HepG2 (cell line): ENCODE measurements at regions not wholly inside any gene's neighbourhood (a gene's known extent, or its start where the extent isn't known, plus 50 kb on each side); places are given as distances from the start of the nearest gene placed in this dataset.

ENCODE experiments used
- ATAC-seq: fragments of 200-7000 bp; cut with Tn5 transposase; 3 replicates; pipeline ENCODE4 v1.9.1; 2020; ENCODE audit warnings: mild to moderate bottlenecking, moderate library complexity
- BruUV-seq: library from RNA; stranded (reverse); fragments of 400-500 nt; replicated peaks from 2 replicates; lab custom pipeline; 2021; lab: Mats Ljungman, UMichigan
- CTCF ChIA-PET: fragments of 300-600 bp; formaldehyde crosslinking; extraction: SDS; loops from one replicate; lab custom pipeline; 2021; ENCODE audit warnings: low total read pairs, inconsistent platforms, low intra/inter-chr PET ratio; lab: Yijun Ruan, JAX
- POLR2A ChIA-PET: fragments of 350-600 bp; sonication (Branson Sonifier 250); formaldehyde crosslinking; loops from one replicate; lab custom pipeline; 2020; ENCODE audit warnings: antibody characterized with exemption, inconsistent platforms; lab: Yijun Ruan, JAX
- DNase-seq: peaks from one replicate; pipeline ENCODE4 v3.0.0-alpha.2; 2015; ENCODE audit warnings: low spot score
- FAIRE-seq: peaks from 3 replicates; lab custom pipeline; 2011; peaks lifted over from hg19 to GRCh38; lab: Jason Lieb, UNC
- H2AFZ ChIP-seq: one replicate; pipeline ENCODE4 v1.6.1; 2011; ENCODE audit warnings: low read length, inconsistent platforms
- H3K27ac ChIP-seq: fragments of 300-600 bp; 3 replicates; pipeline ENCODE4 v1.8.0; 2011; ENCODE audit warnings: mixed run types, mild to moderate bottlenecking, mixed read lengths, low read length, inconsistent platforms; ENCODE audit not compliant: insufficient read depth; ENCODE audit errors: extremely low read length
- H3K27me3 ChIP-seq, 2 experiments: fragments of 200-600 bp in 1 of 2; 2 replicates in 1 of 2; 3 replicates in 1 of 2; pipeline versions ENCODE4 v1.6.0 to v1.8.0; 2011; ENCODE audit warnings: low read length in 2 of 2, mild to moderate bottlenecking in 2 of 2, moderate library complexity in 2 of 2, inconsistent platforms in 1 of 2; ENCODE audit not compliant: insufficient read depth in 2 of 2, control insufficient read depth in 1 of 2
- H3K36me3 ChIP-seq, 2 experiments: fragments of 200-600 bp in 1 of 2; replicated peaks in 1 of 2; 2 replicates in 1 of 2; 3 replicates in 1 of 2; pipeline versions ENCODE4 v1.5.1 to v1.8.0; 2011; ENCODE audit warnings: low read length in 2 of 2, inconsistent platforms in 1 of 2; ENCODE audit not compliant: insufficient read depth in 2 of 2, control insufficient read depth in 1 of 2
- H3K4me1 ChIP-seq: 2 replicates; pipeline ENCODE4 v1.5.1; 2012; ENCODE audit warnings: low read length, inconsistent platforms; ENCODE audit not compliant: insufficient read depth
- H3K4me2 ChIP-seq: 2 replicates; pipeline ENCODE4 v1.6.0; 2011; ENCODE audit warnings: low read depth, low read length, inconsistent platforms
- H3K4me3 ChIP-seq, 3 experiments: fragments of 200-600 bp in 1 of 3; sonication (generic), shearing (Covaris generic) in 1 of 3; replicated peaks in 1 of 3; 2 replicates each; pipeline ENCODE4 v1.5.1; 2011 to 2016; ENCODE audit warnings: low read length in 3 of 3, inconsistent platforms in 2 of 3, low read depth in 2 of 3, mild to moderate bottlenecking in 2 of 3, control low read depth in 1 of 3, mixed read lengths in 1 of 3; ENCODE audit not compliant: insufficient read depth in 1 of 3
- H3K79me2 ChIP-seq: one replicate; pipeline ENCODE4 v1.6.1; 2011; ENCODE audit warnings: low read length, inconsistent platforms; ENCODE audit not compliant: insufficient read depth
- H3K9ac ChIP-seq: 2 replicates; pipeline ENCODE4 v1.6.0; 2011; ENCODE audit warnings: mild to moderate bottlenecking, low read depth, low read length, inconsistent platforms; ENCODE audit not compliant: insufficient read depth
- H3K9me3 ChIP-seq: 2 replicates; pipeline ENCODE4 v1.5.1; 2012; ENCODE audit warnings: mild to moderate bottlenecking, low read length
- H4K20me1 ChIP-seq: 2 replicates; pipeline ENCODE4 v1.6.0; 2011; ENCODE audit warnings: inconsistent platforms, mild to moderate bottlenecking, low read length, moderate library complexity; ENCODE audit not compliant: insufficient read depth
- ARNT ChIP-seq: fragments of 450-650 bp; IDR thresholded peaks from 2 replicates; pipeline ENCODE4 v1.6.1; 2017
- ASH2L ChIP-seq: fragments of 300-600, 200-600 bp; sonication (generic); IDR thresholded peaks from 2 replicates; pipeline ENCODE4 v1.7.0; 2017; ENCODE audit warnings: low read depth, mild to moderate bottlenecking, moderate library complexity, mixed read lengths, low read length; ENCODE audit not compliant: insufficient read length
- FUBP1 ChIP-seq: sonication (generic); formaldehyde crosslinking; IDR thresholded peaks from 2 replicates; pipeline ENCODE4 v1.5.1; 2020; ENCODE audit warnings: missing genetic modification reagents, mild to moderate bottlenecking, borderline replicate concordance
- GABPA ChIP-seq, 2 experiments: IDR thresholded peaks; 2 replicates each; pipeline ENCODE4 v1.6.1; 2011 to 2016; ENCODE audit warnings: low read depth in 2 of 2, low read length in 1 of 2, missing biosample characterization in 1 of 2, missing genetic modification characterization in 1 of 2
- HIC2 ChIP-seq: sonication (generic); formaldehyde crosslinking; IDR thresholded peaks from 2 replicates; pipeline ENCODE4 v1.9.0; 2022; ENCODE audit warnings: low read depth, missing genetic modification reagents
- HOXA7 ChIP-seq: sonication (generic); formaldehyde crosslinking; IDR thresholded peaks from 2 replicates; pipeline ENCODE4 v1.8.1; 2022; ENCODE audit warnings: mild to moderate bottlenecking, missing genetic modification reagents, moderate library complexity
- NR2C2 ChIP-seq: sonication (generic); formaldehyde crosslinking; IDR thresholded peaks from 2 replicates; pipeline ENCODE4 v1.4.0; 2020; ENCODE audit warnings: missing genetic modification reagents, mild to moderate bottlenecking, moderate library complexity, borderline replicate concordance
- NR2F2 ChIP-seq: IDR thresholded peaks from 2 replicates; pipeline ENCODE4 v1.6.1; 2012; ENCODE audit warnings: low read depth, inconsistent platforms, borderline replicate concordance
- SALL1 ChIP-seq: sonication (generic); formaldehyde crosslinking; IDR thresholded peaks from 2 replicates; pipeline ENCODE4 v1.8.0; 2022; ENCODE audit warnings: mild to moderate bottlenecking, missing genetic modification reagents
- SYNCRIP ChIP-seq: fragments of 200-400 bp; formaldehyde crosslinking; IDR thresholded peaks from 2 replicates; pipeline ENCODE4 v1.6.1; 2018; ENCODE audit warnings: mild to moderate bottlenecking, low read depth, low read length; ENCODE audit not compliant: insufficient read depth
- ZFP90 ChIP-seq: sonication (generic); formaldehyde crosslinking; IDR thresholded peaks from 2 replicates; pipeline ENCODE4 v1.8.0; 2022; ENCODE audit warnings: missing genetic modification reagents, mild to moderate bottlenecking, inconsistent platforms, borderline replicate concordance
- ZNF709 ChIP-seq: sonication (generic); formaldehyde crosslinking; IDR thresholded peaks from 2 replicates; pipeline ENCODE4 v1.5.0; 2020; ENCODE audit warnings: mild to moderate bottlenecking, missing genetic modification reagents
- ZNF792 ChIP-seq: IDR thresholded peaks from 2 replicates; pipeline ENCODE4 v1.6.1; 2016
- ZSCAN12 ChIP-seq: sonication (generic); formaldehyde crosslinking; IDR thresholded peaks from 2 replicates; pipeline ENCODE4 v1.9.0; 2021; ENCODE audit warnings: mild to moderate bottlenecking, missing genetic modification reagents
- whole genome bisulfite sequencing: methylation state at CpG from one replicate; pipeline ENCODE4 v1.1.6; 2017; ENCODE audit warnings: low lambda C conversion rate; 5-methylcytosine and 5-hydroxymethylcytosine counted together
- in situ Hi-C: cut with HindIII; loops from 2 replicates; pipeline ENCODE4 v1.10.0; 2017; ENCODE audit warnings: low pct_unique_long_range_greater_than_20kb; ENCODE audit not compliant: extremely low pct_ligation_motif_present
- intact Hi-C: fragments of 100-400 bp; cut with micrococcal nuclease; formaldehyde crosslinking; loops from one replicate; pipeline ENCODE4 v1.10.0; 2022; ENCODE audit not compliant: unreplicated experiment

GRCh38 chr3:174685796-174686195 is 173.3 kb upstream of the NAALADL2 start:
- no peaks in the 10 kb centered on the region for H4K20me1 ChIP-seq
- FAIRE-seq (no peak), DNase-seq (no peak), ATAC-seq (no peak)
- no peak overlapping the region for H3K27ac ChIP-seq
- H3K36me3 ChIP-seq, result no peaks in the 10 kb centered on the region
- H3K79me2 ChIP-seq, result no peaks in the 10 kb centered on the region
- no peak overlapping the region for H2AFZ ChIP-seq
- no peaks in the 10 kb centered on the region for H3K4me1 ChIP-seq
- no peak overlapping the region for H3K9ac ChIP-seq
- POLR2A ChIA-PET, result no interaction called here
- no peak for TF ChIP-seq SYNCRIP
- no peak for TF ChIP-seq ASH2L
- no peak for TF ChIP-seq GABPA (IDR thresholded peaks at IDR 0.05; ENCODE audit: low read depth, low read length)
- TF ChIP-seq GABPA (CRISPR knock-in tag; IDR thresholded peaks at IDR 0.05; ENCODE audit: low read depth), result no peak
- TF ChIP-seq HIC2 (CRISPR knock-in tag), result no peak
- no peak for TF ChIP-seq ZFP90 (CRISPR knock-in tag)
- no peak for TF ChIP-seq ZNF792
- TF ChIP-seq SALL1 (CRISPR knock-in tag), result no peak
- no peak for TF ChIP-seq ZNF709 (CRISPR knock-in tag)
- TF ChIP-seq FUBP1, result no peak
- no peak for TF ChIP-seq ARNT
- TF ChIP-seq ZSCAN12, result no peak
- no peak for TF ChIP-seq HOXA7 (CRISPR knock-in tag)
- TF ChIP-seq NR2F2, result no peak
- TF ChIP-seq NR2C2 (CRISPR knock-in tag), result no peak
- 28% methylated on average over 4 of the region's 4 CpGs for WGBS
- no peaks in the 10 kb centered on the region for H3K27me3 ChIP-seq
- H3K9me3 ChIP-seq, result peaks cover 43% of the 10 kb centered on the region
- in situ Hi-C loops, result no loop called here
- H3K4me3 ChIP-seq, result no peak overlapping the region
- intact Hi-C loops, result no loop called here
- BruUV-seq, result no TSS peak
- CTCF ChIA-PET, result no interaction called here
- H3K4me2 ChIP-seq, result no peak overlapping the region
